CD8-positive, alpha-beta memory T cell (primary cell): ENCODE measurements at regions not wholly inside any gene's neighbourhood (a gene's known extent, or its start where the extent isn't known, plus 50 kb on each side); places are given as distances from the start of the nearest gene placed in this dataset.

Source experiments
- CTCF ChIA-PET: fragments of 350-600 bp; sonication (Branson Sonifier 250); formaldehyde crosslinking; loops from one replicate; lab custom pipeline; 2021; ENCODE audit warnings: antibody characterized with exemption; lab: Charles Lee
- POLR2A ChIA-PET: fragments of 350-600 bp; sonication (Branson Sonifier 250); formaldehyde crosslinking; loops from one replicate; lab custom pipeline; 2021; ENCODE audit warnings: antibody characterized with exemption; lab: Charles Lee
- DNase-seq, 5 donors: peaks; one replicate each; pipeline versions ENCODE4 v3.0.0 to v3.0.0-alpha.2; 2020 to 2022; ENCODE audit warnings: mixed read lengths in 1 of 5
- H3K27ac ChIP-seq: one replicate; pipeline ENCODE4 v1.7.0; 2013; ENCODE audit warnings: low read depth, mild to moderate bottlenecking, low read length, moderate library complexity
- H3K27me3 ChIP-seq: 2 replicates; pipeline ENCODE4 v1.7.0; 2013; ENCODE audit warnings: low read length, mild to moderate bottlenecking; ENCODE audit not compliant: insufficient read depth, poor library complexity, severe bottlenecking
- H3K36me3 ChIP-seq: 2 replicates; pipeline ENCODE4 v1.7.0; 2013; ENCODE audit warnings: mild to moderate bottlenecking, low read length, moderate library complexity; ENCODE audit not compliant: insufficient read depth
- H3K4me1 ChIP-seq: 2 replicates; pipeline ENCODE4 v1.7.0; 2013; ENCODE audit warnings: mild to moderate bottlenecking, low read length, moderate library complexity; ENCODE audit not compliant: insufficient read depth
- H3K4me3 ChIP-seq: 2 replicates; pipeline ENCODE4 v1.7.0; 2013; ENCODE audit warnings: mild to moderate bottlenecking, low read length
- H3K9me3 ChIP-seq: 2 replicates; pipeline ENCODE4 v1.7.0; 2013; ENCODE audit warnings: mild to moderate bottlenecking, low read length
- H3K27ac Mint-ChIP-seq, 8 donors: one replicate each; pipeline ENCODE4 v1.8.0; 2020 to 2021; ENCODE audit warnings: mixed read lengths in 8 of 8, mild to moderate bottlenecking in 6 of 8, inconsistent platforms in 3 of 8, moderate library complexity in 3 of 8
- H3K27me3 Mint-ChIP-seq, 2 donors: one replicate each; pipeline ENCODE4 v1.8.0; 2020 to 2021; ENCODE audit warnings: mixed read lengths in 2 of 2, mild to moderate bottlenecking in 1 of 2, moderate library complexity in 1 of 2
- H3K36me3 Mint-ChIP-seq, 3 donors: one replicate each; pipeline ENCODE4 v1.8.0; 2020 to 2021; ENCODE audit warnings: mixed read lengths in 3 of 3, inconsistent platforms in 1 of 3, mild to moderate bottlenecking in 1 of 3
- H3K4me1 Mint-ChIP-seq, 3 donors: one replicate each; pipeline ENCODE4 v1.8.0; 2020 to 2021; ENCODE audit warnings: mixed read lengths in 3 of 3, inconsistent platforms in 1 of 3, mild to moderate bottlenecking in 1 of 3
- H3K4me3 Mint-ChIP-seq, 7 donors: one replicate each; pipeline ENCODE4 v1.8.0; 2020 to 2021; ENCODE audit warnings: mixed read lengths in 7 of 7, mild to moderate bottlenecking in 6 of 7, moderate library complexity in 4 of 7, inconsistent platforms in 2 of 7
- H3K9me3 Mint-ChIP-seq, 5 donors: one replicate each; pipeline ENCODE4 v1.8.0; 2020 to 2022; ENCODE audit warnings: mixed read lengths in 5 of 5, mild to moderate bottlenecking in 3 of 5, moderate library complexity in 2 of 5, inconsistent platforms in 1 of 5

DNA sequence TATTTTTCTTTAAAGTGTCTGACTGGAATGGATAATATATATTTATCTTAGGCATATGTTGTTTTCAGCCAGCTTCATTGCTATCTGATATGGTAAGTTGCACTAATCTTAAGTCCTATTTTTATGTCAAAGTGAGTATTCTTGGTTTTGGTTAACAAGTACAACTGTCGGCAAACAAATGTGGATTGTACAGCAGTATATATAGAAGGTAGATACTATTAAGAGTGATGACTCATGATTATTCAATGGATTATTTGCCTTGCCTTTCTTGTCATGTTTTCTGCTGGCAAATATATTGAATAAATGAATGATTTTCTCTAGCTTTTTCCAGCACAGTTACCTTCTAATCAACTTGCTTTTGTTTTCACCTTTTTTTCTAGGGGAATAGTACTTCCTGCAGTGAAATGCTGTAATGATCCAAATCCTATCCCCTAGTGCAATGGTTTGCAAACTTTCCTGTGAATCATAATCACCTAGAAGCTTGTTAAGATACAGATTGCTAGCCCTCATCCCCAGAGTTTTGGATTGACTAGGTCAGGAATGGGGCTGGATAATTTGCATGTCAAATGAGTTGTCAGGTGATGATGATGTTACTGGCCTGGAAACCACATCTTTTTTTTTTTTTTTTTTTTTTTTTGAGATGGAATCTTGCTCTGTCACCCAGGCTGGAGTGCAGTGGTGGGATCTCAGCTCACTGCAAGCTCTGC, 60.8 kb upstream of the ARRDC3 start:
- H3K4me3 Mint-ChIP-seq, result no peak overlapping the region
- Histone ChIP-seq H3K9me3 (no peaks in the 10 kb centered on the region), H3K36me3 (no peaks in the 10 kb centered on the region), H3K4me3 (no peak overlapping the region), H3K27me3 (no peaks in the 10 kb centered on the region), H3K4me1 (no peaks in the 10 kb centered on the region), H3K27ac (no peak overlapping the region)
- no peak for DNase-seq
- POLR2A ChIA-PET, result no interaction called here
- CTCF ChIA-PET, result interaction anchor here (0.7 kb wide), 1 partner anchor 219 kb away, joined by 4 read pairs; no protein-coding TSS in a partner anchor
- no peaks in the 10 kb centered on the region for H3K4me1 Mint-ChIP-seq
- H3K9me3 Mint-ChIP-seq, result peaks cover 0 to 5% (median 0%) of the 10 kb centered on the region in 5 donors
- no peak overlapping the region for H3K27ac Mint-ChIP-seq
- H3K36me3 Mint-ChIP-seq, result peaks cover 0 to 9% (median 0%) of the 10 kb centered on the region in 3 donors
- H3K27me3 Mint-ChIP-seq, result no peaks in the 10 kb centered on the region

DNA sequence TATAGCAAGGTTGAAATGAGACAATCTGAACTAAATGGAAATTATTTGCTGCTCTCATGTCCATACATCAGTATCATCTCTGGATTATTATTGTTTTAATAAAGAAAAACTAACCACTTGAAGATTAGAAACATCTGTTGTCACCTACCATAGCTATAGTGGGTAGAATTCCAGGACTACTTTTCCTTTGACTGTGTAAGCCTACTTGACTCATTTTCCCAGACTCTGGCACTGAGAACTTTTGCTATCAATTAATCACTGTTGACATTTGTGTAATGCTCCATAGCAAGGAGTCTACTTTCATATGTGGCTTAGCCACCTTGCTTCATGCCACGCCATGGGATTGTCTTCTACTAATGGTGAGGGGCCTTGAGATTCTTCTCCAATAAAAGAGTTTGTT, 59.9 kb upstream of the ARRDC3 start:
- Histone ChIP-seq H3K9me3 (no peaks in the 10 kb centered on the region), H3K4me1 (no peaks in the 10 kb centered on the region), H3K27me3 (no peaks in the 10 kb centered on the region), H3K4me3 (no peak overlapping the region), H3K36me3 (no peaks in the 10 kb centered on the region), H3K27ac (no peak overlapping the region)
- no peaks in the 10 kb centered on the region for H3K4me1 Mint-ChIP-seq
- H3K36me3 Mint-ChIP-seq, result peaks cover 0 to 1% (median 0%) of the 10 kb centered on the region in 3 donors
- H3K27me3 Mint-ChIP-seq, result no peaks in the 10 kb centered on the region
- H3K27ac Mint-ChIP-seq, result no peak overlapping the region
- no peak overlapping the region for H3K4me3 Mint-ChIP-seq
- H3K9me3 Mint-ChIP-seq, result peaks cover 0 to 3% (median 0%) of the 10 kb centered on the region in 5 donors
- no peak for DNase-seq
- ChIA-PET CTCF (no interaction called here), POLR2A (no interaction called here)

DNA sequence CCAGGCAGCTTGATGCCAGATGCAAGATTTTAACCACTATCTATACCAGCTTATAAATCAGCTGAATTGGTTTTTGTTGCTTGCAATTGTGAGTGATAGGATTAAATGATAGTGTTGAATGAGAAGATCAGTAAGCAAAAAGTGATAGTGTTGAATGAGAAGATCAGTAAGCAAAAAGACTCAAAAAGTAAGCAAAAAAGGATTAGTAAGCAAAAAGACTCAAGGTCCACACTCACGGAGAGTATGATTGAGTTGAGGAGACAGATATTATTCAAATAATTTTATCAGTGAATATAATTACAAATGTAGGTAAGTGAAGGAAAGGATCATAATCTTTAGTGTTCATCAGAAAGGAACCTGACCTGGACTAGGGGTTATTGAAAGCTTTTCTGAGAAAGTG, 58.0 kb upstream of the ARRDC3 start:
- peaks cover 0 to 11% (median 0%) of the 10 kb centered on the region in 3 donors for H3K36me3 Mint-ChIP-seq
- Histone ChIP-seq H3K36me3 (no peaks in the 10 kb centered on the region), H3K4me3 (no peak overlapping the region), H3K4me1 (no peaks in the 10 kb centered on the region), H3K9me3 (no peaks in the 10 kb centered on the region), H3K27me3 (no peaks in the 10 kb centered on the region), H3K27ac (no peak overlapping the region)
- ChIA-PET CTCF (no interaction called here), POLR2A (no interaction called here)
- peak overlapping the region in 1 of 8 donors; percentile 82 for H3K27ac Mint-ChIP-seq
- H3K4me3 Mint-ChIP-seq, result no peak overlapping the region
- H3K9me3 Mint-ChIP-seq, result no peaks in the 10 kb centered on the region
- peaks cover 0 to 5% (median 3%) of the 10 kb centered on the region in 3 donors for H3K4me1 Mint-ChIP-seq
- no peaks in the 10 kb centered on the region for H3K27me3 Mint-ChIP-seq
- DNase-seq, result no peak

DNA sequence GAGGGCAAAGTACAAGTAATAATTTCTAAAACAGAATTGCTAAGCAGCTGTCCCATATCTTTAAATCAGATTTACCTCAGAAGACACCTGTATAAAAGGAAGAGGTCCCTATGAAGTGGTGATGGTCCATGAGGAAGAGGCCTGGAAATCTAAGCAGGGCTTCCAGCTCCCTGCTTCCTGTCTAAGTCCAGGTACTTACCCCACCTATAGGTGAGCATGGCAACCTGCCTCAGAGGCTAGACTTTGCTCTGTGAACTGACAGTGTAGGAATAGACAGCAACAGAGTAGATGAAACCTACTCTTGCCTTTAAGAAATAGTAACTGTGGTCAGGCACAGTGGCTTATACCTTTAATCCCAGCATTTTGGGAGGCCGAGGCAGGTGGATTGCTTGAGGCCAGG, 55.8 kb upstream of the ARRDC3 start:
- no peaks in the 10 kb centered on the region for H3K9me3 Mint-ChIP-seq
- H3K36me3 ChIP-seq, result no peaks in the 10 kb centered on the region
- no peak overlapping the region for H3K4me3 Mint-ChIP-seq
- DNase-seq, result no peak
- no peaks in the 10 kb centered on the region for H3K27me3 Mint-ChIP-seq
- no peak overlapping the region for H3K27ac ChIP-seq
- H3K9me3 ChIP-seq, result no peaks in the 10 kb centered on the region
- no peak overlapping the region for H3K4me3 ChIP-seq
- H3K36me3 Mint-ChIP-seq, result peaks cover 0 to 11% (median 0%) of the 10 kb centered on the region in 3 donors
- ChIA-PET CTCF (no interaction called here), POLR2A (no interaction called here)
- H3K4me1 ChIP-seq, result peaks cover 15% of the 10 kb centered on the region
- peak overlapping the region in 2 of 8 donors; percentile 24 for H3K27ac Mint-ChIP-seq
- no peaks in the 10 kb centered on the region for H3K27me3 ChIP-seq
- peaks cover 18 to 27% (median 24%) of the 10 kb centered on the region in 3 donors for H3K4me1 Mint-ChIP-seq

DNA sequence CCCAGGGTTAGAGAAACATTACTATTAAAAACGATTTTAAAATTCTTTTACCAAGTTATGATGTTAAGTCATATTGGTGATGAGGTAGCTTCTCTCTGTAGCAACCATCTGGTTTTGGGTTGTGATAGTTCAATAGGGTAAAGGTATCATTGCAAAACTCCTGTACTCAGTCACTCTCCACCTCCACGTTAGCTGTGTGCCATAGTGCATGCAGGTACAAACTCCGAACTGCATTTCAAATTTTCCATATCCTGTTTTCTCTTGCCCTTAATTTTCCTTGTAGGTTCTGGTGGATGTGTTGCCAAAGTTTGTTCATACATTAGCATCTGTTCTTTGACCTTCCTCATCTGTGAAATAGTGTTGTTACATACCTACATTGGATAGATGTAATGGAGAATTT, 53.1 kb upstream of the ARRDC3 start:
- CTCF ChIA-PET, result interaction anchor here (1.4 kb wide), 1 partner anchor 13 kb away, joined by 3 read pairs; no protein-coding TSS in a partner anchor
- no peaks in the 10 kb centered on the region for H3K27me3 Mint-ChIP-seq
- Histone ChIP-seq H3K36me3 (no peaks in the 10 kb centered on the region), H3K4me1 (peaks cover 23% of the 10 kb centered on the region), H3K9me3 (no peaks in the 10 kb centered on the region), H3K27me3 (no peaks in the 10 kb centered on the region), H3K4me3 (no peak overlapping the region), H3K27ac (no peak overlapping the region)
- peaks cover 23 to 33% (median 28%) of the 10 kb centered on the region in 3 donors for H3K4me1 Mint-ChIP-seq
- no peaks in the 10 kb centered on the region for H3K9me3 Mint-ChIP-seq
- POLR2A ChIA-PET, result no interaction called here
- no peak overlapping the region for H3K4me3 Mint-ChIP-seq
- H3K27ac Mint-ChIP-seq, result peak overlapping the region in 3 of 8 donors; percentile 3 to 66 (median 24)
- DNase-seq, result no peak
- peaks cover 0 to 11% (median 0%) of the 10 kb centered on the region in 3 donors for H3K36me3 Mint-ChIP-seq

DNA sequence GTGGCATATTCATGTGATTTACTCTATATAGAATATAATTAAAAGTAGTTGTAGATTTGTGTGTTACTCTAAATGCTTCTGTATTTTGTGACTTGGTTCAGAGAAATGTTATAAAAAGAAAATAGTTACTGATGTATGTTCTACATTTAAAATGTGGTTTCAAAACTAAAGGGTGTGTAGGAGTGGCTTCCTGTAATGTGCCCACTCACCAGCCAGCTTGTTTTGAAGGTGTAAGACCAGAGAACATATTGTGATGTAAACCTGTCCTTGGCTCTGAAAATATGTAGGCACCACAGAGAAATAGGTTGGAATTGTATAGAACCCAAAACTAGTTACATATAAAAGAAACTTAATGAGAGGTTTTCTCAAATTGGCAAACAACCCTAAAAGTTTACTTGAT, 51.2 kb upstream of the ARRDC3 start:
- Mint-ChIP-seq H3K9me3 (peaks cover 0 to 5% (median under 1%) of the 10 kb centered on the region in 5 donors), H3K27me3 (no peaks in the 10 kb centered on the region), H3K36me3 (peaks cover 0 to 18% (median 0%) of the 10 kb centered on the region in 3 donors), H3K4me1 (peaks cover 23 to 33% (median 28%) of the 10 kb centered on the region in 3 donors), H3K27ac (peak overlapping the region; percentile 37 to 97 (median 88)), H3K4me3 (peak overlapping the region in 6 of 7 donors; percentile 53 to 82 (median 64))
- no peaks in the 10 kb centered on the region for H3K27me3 ChIP-seq
- DNase-seq, result peak in 2 of 5 donors; percentile 15 to 35
- no peak overlapping the region for H3K4me3 ChIP-seq
- H3K9me3 ChIP-seq, result no peaks in the 10 kb centered on the region
- POLR2A ChIA-PET, result no interaction called here
- CTCF ChIA-PET, result interaction anchor here (0.6 to 1.8 kb wide), 3 partner anchors 12 to 14 kb away, joined by 3 to 7 read pairs (median 3); no protein-coding TSS in a partner anchor
- no peaks in the 10 kb centered on the region for H3K36me3 ChIP-seq
- peaks cover 23% of the 10 kb centered on the region for H3K4me1 ChIP-seq
- no peak overlapping the region for H3K27ac ChIP-seq

DNA sequence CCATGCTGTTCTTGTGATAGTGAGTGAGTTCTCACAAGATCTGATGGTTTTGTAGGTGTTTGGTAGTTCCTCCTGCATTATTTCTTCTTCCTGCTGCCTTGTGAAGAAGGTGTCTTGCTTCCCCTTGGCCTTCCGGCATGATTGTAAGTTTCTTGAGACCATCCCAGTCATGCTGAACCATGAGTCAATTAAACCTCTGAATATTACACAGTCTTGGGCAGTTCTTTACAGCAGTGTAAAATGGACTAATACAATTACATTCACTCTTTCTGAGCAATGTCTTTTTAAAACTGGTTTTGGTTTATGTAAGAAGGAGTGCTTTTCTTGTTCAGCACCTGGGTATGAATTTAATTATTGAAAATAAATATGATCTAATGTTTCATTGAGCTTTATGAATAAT, 50.7 kb upstream of the ARRDC3 start:
- no peaks in the 10 kb centered on the region for H3K27me3 Mint-ChIP-seq
- peak overlapping the region in 6 of 7 donors; percentile 53 to 82 (median 64) for H3K4me3 Mint-ChIP-seq
- H3K9me3 Mint-ChIP-seq, result peaks cover 2 to 9% (median 6%) of the 10 kb centered on the region in 5 donors
- H3K27ac Mint-ChIP-seq, result peak overlapping the region; percentile 37 to 97 (median 88)
- ChIA-PET CTCF (interaction anchor here (1.5 to 1.8 kb wide), 2 partner anchors 12 to 14 kb away, joined by 3 to 7 read pairs; no protein-coding TSS in a partner anchor), POLR2A (no interaction called here)
- peaks cover 0 to 23% (median 0%) of the 10 kb centered on the region in 3 donors for H3K36me3 Mint-ChIP-seq
- no peaks in the 10 kb centered on the region for H3K9me3 ChIP-seq
- H3K4me1 ChIP-seq, result peaks cover 23% of the 10 kb centered on the region
- no peaks in the 10 kb centered on the region for H3K27me3 ChIP-seq
- no peaks in the 10 kb centered on the region for H3K36me3 ChIP-seq
- DNase-seq, result no peak
- no peak overlapping the region for H3K4me3 ChIP-seq
- H3K4me1 Mint-ChIP-seq, result peaks cover 23 to 33% (median 28%) of the 10 kb centered on the region in 3 donors
- H3K27ac ChIP-seq, result no peak overlapping the region
